Esophagus squamous epithelium (tissue), 4 donors: ENCODE measurements at regions not wholly inside any gene's neighbourhood (a gene's known extent, or its start where the extent isn't known, plus 50 kb on each side); places are given as distances from the start of the nearest gene placed in this dataset.

Experiments
- POLR2A ChIP-seq, 4 donors: fragments of 450-650 bp; IDR thresholded peaks; one replicate each; pipeline ENCODE4 v1.6.1; 2017; ENCODE audit warnings: antibody characterized with exemption in 4 of 4, mild to moderate bottlenecking in 4 of 4, moderate library complexity in 3 of 4
- TF ChIP-seq, protein P1 (sequence below), 6 experiments: fragments of 450-650 bp in 4 of 6; fragments of 200-600 bp in 2 of 6; sonication (generic) in 2 of 6; IDR thresholded peaks; one replicate each; pipeline ENCODE4 v1.5.1; 2016 to 2019; ENCODE audit warnings: antibody characterized with exemption in 6 of 6, mild to moderate bottlenecking in 4 of 6, moderate library complexity in 4 of 6

- TF ChIP-seq, protein P1, sequence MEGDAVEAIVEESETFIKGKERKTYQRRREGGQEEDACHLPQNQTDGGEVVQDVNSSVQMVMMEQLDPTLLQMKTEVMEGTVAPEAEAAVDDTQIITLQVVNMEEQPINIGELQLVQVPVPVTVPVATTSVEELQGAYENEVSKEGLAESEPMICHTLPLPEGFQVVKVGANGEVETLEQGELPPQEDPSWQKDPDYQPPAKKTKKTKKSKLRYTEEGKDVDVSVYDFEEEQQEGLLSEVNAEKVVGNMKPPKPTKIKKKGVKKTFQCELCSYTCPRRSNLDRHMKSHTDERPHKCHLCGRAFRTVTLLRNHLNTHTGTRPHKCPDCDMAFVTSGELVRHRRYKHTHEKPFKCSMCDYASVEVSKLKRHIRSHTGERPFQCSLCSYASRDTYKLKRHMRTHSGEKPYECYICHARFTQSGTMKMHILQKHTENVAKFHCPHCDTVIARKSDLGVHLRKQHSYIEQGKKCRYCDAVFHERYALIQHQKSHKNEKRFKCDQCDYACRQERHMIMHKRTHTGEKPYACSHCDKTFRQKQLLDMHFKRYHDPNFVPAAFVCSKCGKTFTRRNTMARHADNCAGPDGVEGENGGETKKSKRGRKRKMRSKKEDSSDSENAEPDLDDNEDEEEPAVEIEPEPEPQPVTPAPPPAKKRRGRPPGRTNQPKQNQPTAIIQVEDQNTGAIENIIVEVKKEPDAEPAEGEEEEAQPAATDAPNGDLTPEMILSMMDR (IDR thresholded peaks at IDR 0.05), result no peak
- no peak for TF ChIP-seq POLR2A (IDR thresholded peaks at IDR 0.05)
These were observed 206.6 kb downstream of the HLX start for GRCh38 chr1:221085701-221086375.
